Activated CD4-positive, alpha-beta memory T cell treated with anti-CD3 and anti-CD28 coated beads, Interleukin-2, amount 10 ng/mL, durations not matched to agents 7 days and 5 days (primary cell): ENCODE measurements at regions not wholly inside any gene's neighbourhood (a gene's known extent, or its start where the extent isn't known, plus 50 kb on each side); places are given as distances from the start of the nearest gene placed in this dataset.

Source experiments
- CTCF ChIA-PET: fragments of 350-600 bp; sonication (Branson Sonifier 250); formaldehyde crosslinking; loops from one replicate; lab custom pipeline; 2021; ENCODE audit warnings: antibody characterized with exemption, inconsistent platforms; lab: Charles Lee
- POLR2A ChIA-PET: fragments of 350-600 bp; sonication (Branson Sonifier 250); formaldehyde crosslinking; loops from one replicate; lab custom pipeline; 2021; ENCODE audit warnings: antibody characterized with exemption; lab: Charles Lee
- DNase-seq: peaks from one replicate; pipeline ENCODE4 v3.0.0-alpha.2; 2020
- H3K27ac Mint-ChIP-seq: one replicate; pipeline ENCODE4 v1.8.0; 2021; ENCODE audit warnings: mild to moderate bottlenecking, mixed read lengths
- H3K27me3 Mint-ChIP-seq: one replicate; pipeline ENCODE4 v1.8.0; 2021; ENCODE audit warnings: mixed read lengths
- H3K36me3 Mint-ChIP-seq: one replicate; pipeline ENCODE4 v1.8.0; 2021; ENCODE audit warnings: low read depth, mixed read lengths
- H3K4me1 Mint-ChIP-seq: one replicate; pipeline ENCODE4 v1.8.0; 2021; ENCODE audit warnings: mixed read lengths
- H3K4me3 Mint-ChIP-seq: one replicate; pipeline ENCODE4 v1.8.0; 2021; ENCODE audit warnings: mild to moderate bottlenecking, mixed read lengths
- H3K9me3 Mint-ChIP-seq: one replicate; pipeline ENCODE4 v1.8.0; 2021; ENCODE audit warnings: mixed read lengths

- ChIA-PET CTCF (no interaction called here), POLR2A (no interaction called here)
- Mint-ChIP-seq H3K27me3 (peaks cover 4% of the 10 kb centered on the region), H3K4me3 (no peak overlapping the region), H3K4me1 (no peaks in the 10 kb centered on the region), H3K36me3 (no peaks in the 10 kb centered on the region), H3K9me3 (no peaks in the 10 kb centered on the region), H3K27ac (no peak overlapping the region)
- no peak for DNase-seq
Measured at GRCh38 chr6:71463061-71463460, 174.4 kb downstream of the OGFRL1 start.

GRCh38 chr6:71465096-71465495 is 176.5 kb downstream of the OGFRL1 start:
- H3K27me3 Mint-ChIP-seq: peaks cover 4% of the 10 kb centered on the region
- H3K36me3 Mint-ChIP-seq: no peaks in the 10 kb centered on the region
- no peaks in the 10 kb centered on the region for H3K9me3 Mint-ChIP-seq
- no peak overlapping the region for H3K27ac Mint-ChIP-seq
- CTCF ChIA-PET: no interaction called here
- no peak for DNase-seq
- no peaks in the 10 kb centered on the region for H3K4me1 Mint-ChIP-seq
- H3K4me3 Mint-ChIP-seq: no peak overlapping the region
- POLR2A ChIA-PET: no interaction called here

GRCh38 chr6:71466362-71466761 is 177.8 kb downstream of the OGFRL1 start:
- ChIA-PET POLR2A (no interaction called here), CTCF (no interaction called here)
- Mint-ChIP-seq H3K27me3 (no peaks in the 10 kb centered on the region), H3K4me3 (no peak overlapping the region), H3K36me3 (no peaks in the 10 kb centered on the region), H3K4me1 (no peaks in the 10 kb centered on the region), H3K27ac (no peak overlapping the region), H3K9me3 (no peaks in the 10 kb centered on the region)
- no peak for DNase-seq

- Mint-ChIP-seq H3K4me3 (no peak overlapping the region), H3K27me3 (no peaks in the 10 kb centered on the region), H3K9me3 (no peaks in the 10 kb centered on the region), H3K36me3 (no peaks in the 10 kb centered on the region), H3K4me1 (no peaks in the 10 kb centered on the region), H3K27ac (no peak overlapping the region)
- DNase-seq: no peak
- ChIA-PET CTCF (no interaction called here), POLR2A (no interaction called here)
Measured at GRCh38 chr6:71468038-71468437, 179.4 kb downstream of the OGFRL1 start.

- no peaks in the 10 kb centered on the region for H3K27me3 Mint-ChIP-seq
- no peaks in the 10 kb centered on the region for H3K4me1 Mint-ChIP-seq
- DNase-seq: no peak
- ChIA-PET CTCF (no interaction called here), POLR2A (no interaction called here)
- H3K9me3 Mint-ChIP-seq: no peaks in the 10 kb centered on the region
- no peak overlapping the region for H3K27ac Mint-ChIP-seq
- H3K4me3 Mint-ChIP-seq: no peak overlapping the region
- no peaks in the 10 kb centered on the region for H3K36me3 Mint-ChIP-seq
Measured at GRCh38 chr6:71468841-71469700, 180.5 kb downstream of the OGFRL1 start.

- no peaks in the 10 kb centered on the region for H3K36me3 Mint-ChIP-seq
- ChIA-PET POLR2A (no interaction called here), CTCF (no interaction called here)
- no peak overlapping the region for H3K27ac Mint-ChIP-seq
- no peaks in the 10 kb centered on the region for H3K9me3 Mint-ChIP-seq
- H3K4me1 Mint-ChIP-seq: no peaks in the 10 kb centered on the region
- no peaks in the 10 kb centered on the region for H3K27me3 Mint-ChIP-seq
- no peak for DNase-seq
- H3K4me3 Mint-ChIP-seq: no peak overlapping the region
Measured at GRCh38 chr6:71471718-71472117, 183.1 kb downstream of the OGFRL1 start.

- Mint-ChIP-seq H3K9me3 (no peaks in the 10 kb centered on the region), H3K4me3 (no peak overlapping the region), H3K27ac (no peak overlapping the region), H3K27me3 (no peaks in the 10 kb centered on the region), H3K4me1 (no peaks in the 10 kb centered on the region), H3K36me3 (no peaks in the 10 kb centered on the region)
- CTCF ChIA-PET: no interaction called here
- DNase-seq: no peak
- POLR2A ChIA-PET: no interaction called here
Measured at GRCh38 chr6:71473926-71474325, 185.3 kb downstream of the OGFRL1 start.

GRCh38 chr6:71474942-71475341 is 186.3 kb downstream of the OGFRL1 start:
- no peak overlapping the region for H3K27ac Mint-ChIP-seq

GRCh38 chr6:71476371-71476770 is 187.8 kb downstream of the OGFRL1 start:
- POLR2A ChIA-PET: no interaction called here
- Mint-ChIP-seq H3K4me3 (no peak overlapping the region), H3K27me3 (no peaks in the 10 kb centered on the region), H3K9me3 (no peaks in the 10 kb centered on the region), H3K27ac (no peak overlapping the region), H3K36me3 (no peaks in the 10 kb centered on the region), H3K4me1 (no peaks in the 10 kb centered on the region)
- CTCF ChIA-PET: no interaction called here
- DNase-seq: no peak

More at GRCh38 chr6:71474942-71475341, 186.3 kb downstream of the OGFRL1 start:
- CTCF ChIA-PET: no interaction called here
- Mint-ChIP-seq H3K36me3 (no peaks in the 10 kb centered on the region), H3K4me3 (no peak overlapping the region), H3K27me3 (no peaks in the 10 kb centered on the region), H3K4me1 (no peaks in the 10 kb centered on the region), H3K9me3 (no peaks in the 10 kb centered on the region)
- POLR2A ChIA-PET: no interaction called here
- no peak for DNase-seq

- Mint-ChIP-seq H3K4me3 (no peak overlapping the region), H3K9me3 (no peaks in the 10 kb centered on the region), H3K36me3 (no peaks in the 10 kb centered on the region), H3K4me1 (no peaks in the 10 kb centered on the region), H3K27ac (no peak overlapping the region), H3K27me3 (peaks cover 3% of the 10 kb centered on the region)
- ChIA-PET POLR2A (no interaction called here), CTCF (no interaction called here)
- DNase-seq: no peak
Measured at GRCh38 chr6:71476872-71477271, 188.3 kb downstream of the OGFRL1 start.

- no peak for DNase-seq
- Mint-ChIP-seq H3K4me3 (no peak overlapping the region), H3K27ac (no peak overlapping the region), H3K4me1 (no peaks in the 10 kb centered on the region), H3K36me3 (no peaks in the 10 kb centered on the region), H3K27me3 (peaks cover 3% of the 10 kb centered on the region), H3K9me3 (no peaks in the 10 kb centered on the region)
- ChIA-PET CTCF (no interaction called here), POLR2A (no interaction called here)
Measured at GRCh38 chr6:71478834-71479541, 190.4 kb downstream of the OGFRL1 start.

GRCh38 chr6:71480577-71480976 is 192.0 kb downstream of the OGFRL1 start:
- Mint-ChIP-seq H3K4me3 (no peak overlapping the region), H3K27me3 (peaks cover 3% of the 10 kb centered on the region), H3K36me3 (no peaks in the 10 kb centered on the region), H3K27ac (no peak overlapping the region), H3K9me3 (no peaks in the 10 kb centered on the region), H3K4me1 (no peaks in the 10 kb centered on the region)
- ChIA-PET CTCF (no interaction called here), POLR2A (no interaction called here)
- no peak for DNase-seq

- Mint-ChIP-seq H3K36me3 (no peaks in the 10 kb centered on the region), H3K4me3 (no peak overlapping the region)
Measured at GRCh38 chr6:71481011-71481410, 192.4 kb downstream of the OGFRL1 start.

GRCh38 chr6:71481801-71482200 is 193.2 kb downstream of the OGFRL1 start:
- H3K4me3 Mint-ChIP-seq: no peak overlapping the region
- H3K4me1 Mint-ChIP-seq: no peaks in the 10 kb centered on the region
- ChIA-PET POLR2A (no interaction called here), CTCF (no interaction called here)
- H3K36me3 Mint-ChIP-seq: no peaks in the 10 kb centered on the region
- no peak for DNase-seq
- no peaks in the 10 kb centered on the region for H3K9me3 Mint-ChIP-seq
- H3K27ac Mint-ChIP-seq: no peak overlapping the region
- peaks cover 4% of the 10 kb centered on the region for H3K27me3 Mint-ChIP-seq

More at GRCh38 chr6:71481011-71481410, 192.4 kb downstream of the OGFRL1 start:
- Mint-ChIP-seq H3K27ac (no peak overlapping the region), H3K9me3 (no peaks in the 10 kb centered on the region), H3K27me3 (peaks cover 4% of the 10 kb centered on the region), H3K4me1 (no peaks in the 10 kb centered on the region)
- POLR2A ChIA-PET: no interaction called here
- DNase-seq: no peak
- CTCF ChIA-PET: no interaction called here
